PC-3 (cell line): ENCODE measurements at regions not wholly inside any gene's neighbourhood (a gene's known extent, or its start where the extent isn't known, plus 50 kb on each side); places are given as distances from the start of the nearest gene placed in this dataset.
"Not testable (repeated sequence)": the region's sequence is repeated elsewhere in the genome, so short reads cannot be mapped to it uniquely, and the experiment has no call there.

Source experiments
- ATAC-seq: fragments of 200-7000 bp; cut with Tn5 transposase; 2 replicates; pipeline ENCODE4 v1.9.1; 2020; ENCODE audit warnings: mild to moderate bottlenecking, moderate library complexity
- BruUV-seq: library from RNA; stranded (reverse); fragments of 400-500 nt; replicated peaks from 2 replicates; lab custom pipeline; 2021; lab: Mats Ljungman, UMichigan
- CTCF ChIA-PET: fragments of 300-600 bp; sonication (Branson Sonifier 250); formaldehyde crosslinking; loops from one replicate; lab custom pipeline; 2022; ENCODE audit warnings: antibody characterized with exemption; lab: Charles Lee
- POLR2A ChIA-PET: fragments of 300-600 bp; sonication (Branson Sonifier 250); formaldehyde crosslinking; loops from one replicate; lab custom pipeline; 2022; ENCODE audit warnings: antibody characterized with exemption; ENCODE audit not compliant: unreplicated experiment; lab: Charles Lee
- DNase-seq: peaks from one replicate; pipeline ENCODE4 v3.0.0-alpha.2; 2015
- H2AFZ ChIP-seq: fragments of 300-600 bp; sonication (generic); 2 replicates; pipeline ENCODE4 v1.6.0; 2016; ENCODE audit warnings: antibody characterized with exemption, low read length
- H3F3A ChIP-seq: fragments of 300-600 bp; sonication (generic); one replicate; pipeline ENCODE4 v1.6.0; 2017; ENCODE audit warnings: antibody characterized with exemption, low read length, control low read depth, mild to moderate bottlenecking; ENCODE audit not compliant: unreplicated experiment
- H3K27ac ChIP-seq: fragments of 300-600 bp; sonication (generic); 2 replicates; pipeline ENCODE4 v1.5.1; 2016; ENCODE audit warnings: mild to moderate bottlenecking, low read length
- H3K27me3 ChIP-seq: fragments of 300-600 bp; sonication (generic); 2 replicates; pipeline ENCODE4 v1.6.1; 2016; ENCODE audit warnings: low read length, mixed read lengths
- H3K36me3 ChIP-seq: fragments of 300-600 bp; sonication (generic); 2 replicates; pipeline ENCODE4 v1.6.1; 2016; ENCODE audit warnings: low read depth, mixed run types, low read length, mixed read lengths
- H3K4me1 ChIP-seq: fragments of 300-600 bp; sonication (generic); 2 replicates; pipeline ENCODE4 v1.5.1; 2016; ENCODE audit warnings: low read length; ENCODE audit not compliant: insufficient read depth
- H3K4me2 ChIP-seq: fragments of 300-600 bp; sonication (generic); 2 replicates; pipeline ENCODE4 v1.6.0; 2016; ENCODE audit warnings: low read length
- H3K4me3 ChIP-seq: fragments of 300-600 bp; sonication (generic); 2 replicates; pipeline ENCODE4 v1.5.1; 2016; ENCODE audit warnings: mild to moderate bottlenecking, low read length, mixed read lengths
- H3K79me2 ChIP-seq: fragments of 300-600 bp; sonication (generic); 2 replicates; pipeline ENCODE4 v1.6.1; 2017; ENCODE audit warnings: low read length, mixed read lengths
- H3K9ac ChIP-seq: fragments of 300-600 bp; sonication (generic); 2 replicates; pipeline ENCODE4 v1.6.0; 2016; ENCODE audit warnings: mild to moderate bottlenecking, low read length
- H3K9me2 ChIP-seq: fragments of 300-600 bp; sonication (generic); replicated peaks from 2 replicates; pipeline ENCODE4 v1.6.1; 2016; ENCODE audit warnings: mixed run types, low read length, mixed read lengths
- H3K9me3 ChIP-seq: fragments of 300-600 bp; sonication (generic); 2 replicates; pipeline ENCODE4 v1.6.1; 2016; ENCODE audit warnings: low read length, mixed read lengths
- H4K20me1 ChIP-seq: fragments of 300-600 bp; sonication (generic); 2 replicates; pipeline ENCODE4 v1.6.1; 2016; ENCODE audit warnings: low read length, mixed read lengths
- intact Hi-C: fragments of 100-400 bp; cut with micrococcal nuclease; formaldehyde crosslinking; loops from 2 replicates; pipeline ENCODE4 v1.9.0; 2023

DNA sequence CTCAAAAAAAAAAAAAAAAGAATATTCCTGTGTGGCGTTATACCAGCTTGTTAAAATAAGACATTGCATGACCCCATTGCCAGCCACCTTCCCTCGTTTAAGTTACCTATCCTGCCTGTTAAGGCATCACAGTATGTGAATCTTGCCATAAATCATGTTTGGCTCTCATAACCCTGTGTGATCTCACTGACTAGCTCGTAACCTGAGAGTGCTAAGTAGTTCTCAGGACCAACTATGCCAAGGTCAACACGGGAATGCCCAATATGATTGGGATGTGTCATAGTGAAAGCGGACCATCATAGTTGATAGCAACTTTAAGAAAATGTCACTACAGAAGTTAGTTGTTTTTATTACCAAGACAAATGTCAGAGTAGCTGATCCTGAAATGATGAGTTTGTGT lies 796.8 kb upstream of the CDH18 start:
- H3K9me3 ChIP-seq, H3K4me1 ChIP-seq, H3K9me2 ChIP-seq, intact Hi-C loops, H3K4me2 ChIP-seq, CTCF ChIA-PET, H3K9ac ChIP-seq, H3K27ac ChIP-seq, H3K36me3 ChIP-seq, H3K27me3 ChIP-seq, H2AFZ ChIP-seq, BruUV-seq, H3K4me3 ChIP-seq, H3F3A ChIP-seq, DNase-seq, H4K20me1 ChIP-seq, H3K79me2 ChIP-seq: not testable (repeated sequence)
- POLR2A ChIA-PET: interaction anchor here (0.6 kb wide), 1 partner anchor 161 kb away, joined by 4 read pairs; no protein-coding TSS in a partner anchor
- peak; percentile 89 for ATAC-seq

DNA sequence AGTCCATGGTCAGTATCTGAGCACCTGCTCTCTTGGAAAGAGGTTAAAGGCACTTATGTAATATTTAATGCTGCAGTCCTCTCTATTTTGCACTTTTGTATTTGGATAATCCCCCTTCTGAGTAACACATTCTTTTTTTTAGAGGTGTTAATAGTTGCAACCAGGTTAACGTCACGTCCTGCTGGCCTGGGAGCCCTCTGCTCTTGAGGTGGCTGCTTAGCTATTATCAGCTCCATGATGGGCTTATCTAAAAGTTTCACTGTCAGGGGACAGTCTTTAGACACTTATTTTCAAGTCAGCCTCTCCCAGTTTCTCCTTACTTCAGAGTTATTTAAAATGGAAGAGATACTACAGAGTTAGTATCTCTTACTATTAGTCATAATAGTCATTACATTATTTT lies 795.5 kb upstream of the CDH18 start:
- H3K36me3 ChIP-seq, H3K4me2 ChIP-seq, BruUV-seq, H3K27me3 ChIP-seq, H2AFZ ChIP-seq, POLR2A ChIA-PET, H3K27ac ChIP-seq, H3K4me3 ChIP-seq, H3K79me2 ChIP-seq, ATAC-seq, H3K9me3 ChIP-seq, CTCF ChIA-PET, H3F3A ChIP-seq, H3K9ac ChIP-seq, H3K9me2 ChIP-seq, intact Hi-C loops, H4K20me1 ChIP-seq, H3K4me1 ChIP-seq, DNase-seq: not testable (repeated sequence)

DNA sequence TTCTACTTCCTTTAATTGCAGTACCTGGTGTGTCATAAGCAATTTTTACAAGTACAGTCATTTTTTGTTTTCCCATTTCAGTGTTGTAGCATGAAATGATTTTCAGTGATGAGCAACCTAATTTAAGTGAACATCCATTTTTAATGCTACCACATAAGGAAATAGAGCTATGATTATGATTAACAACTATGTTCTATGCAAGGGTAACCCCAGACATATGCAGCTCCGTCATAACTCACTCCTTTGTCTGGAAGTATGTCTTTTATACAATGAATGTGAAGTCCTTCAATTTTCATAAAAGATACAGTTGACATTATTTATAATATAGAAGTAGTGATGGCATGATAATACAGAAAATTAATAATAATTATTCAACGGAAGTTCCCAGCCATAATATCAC lies 783.3 kb upstream of the CDH18 start:
- DNase-seq, H3K27ac ChIP-seq, H3K9me2 ChIP-seq, H3K36me3 ChIP-seq, CTCF ChIA-PET, H2AFZ ChIP-seq, H3K4me1 ChIP-seq, BruUV-seq, POLR2A ChIA-PET, H3K79me2 ChIP-seq, H3K9ac ChIP-seq, H3K4me3 ChIP-seq, intact Hi-C loops, H3K4me2 ChIP-seq, H4K20me1 ChIP-seq, H3K9me3 ChIP-seq, H3F3A ChIP-seq, H3K27me3 ChIP-seq: not testable (repeated sequence)
- ATAC-seq: peak; percentile 56

DNA sequence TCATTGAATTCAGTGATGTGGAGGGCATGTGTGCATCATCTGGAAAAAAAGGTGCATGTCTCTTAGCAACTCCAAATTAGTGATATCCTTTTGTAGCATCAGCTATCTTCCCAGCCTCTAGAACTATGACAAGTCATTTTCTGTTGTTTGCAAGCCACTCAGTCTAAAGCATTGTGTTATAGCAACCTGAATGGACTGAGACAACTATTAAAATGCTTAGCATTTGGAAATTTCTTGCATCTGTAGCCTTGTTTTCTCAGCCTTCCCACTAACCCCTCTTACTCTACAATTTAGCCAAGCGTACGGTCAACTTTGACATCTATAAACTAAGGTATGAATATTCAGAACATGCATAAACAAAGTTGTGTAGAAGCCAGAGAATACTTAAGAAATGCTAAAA lies 777.1 kb upstream of the CDH18 start:
- H3K79me2 ChIP-seq, BruUV-seq, intact Hi-C loops, POLR2A ChIA-PET, H3K4me2 ChIP-seq, H3K27me3 ChIP-seq, ATAC-seq, H3F3A ChIP-seq, H3K9ac ChIP-seq, H3K9me2 ChIP-seq, H2AFZ ChIP-seq, CTCF ChIA-PET, H3K9me3 ChIP-seq, DNase-seq, H3K27ac ChIP-seq, H3K4me1 ChIP-seq, H3K36me3 ChIP-seq, H3K4me3 ChIP-seq, H4K20me1 ChIP-seq: not testable (repeated sequence)

DNA sequence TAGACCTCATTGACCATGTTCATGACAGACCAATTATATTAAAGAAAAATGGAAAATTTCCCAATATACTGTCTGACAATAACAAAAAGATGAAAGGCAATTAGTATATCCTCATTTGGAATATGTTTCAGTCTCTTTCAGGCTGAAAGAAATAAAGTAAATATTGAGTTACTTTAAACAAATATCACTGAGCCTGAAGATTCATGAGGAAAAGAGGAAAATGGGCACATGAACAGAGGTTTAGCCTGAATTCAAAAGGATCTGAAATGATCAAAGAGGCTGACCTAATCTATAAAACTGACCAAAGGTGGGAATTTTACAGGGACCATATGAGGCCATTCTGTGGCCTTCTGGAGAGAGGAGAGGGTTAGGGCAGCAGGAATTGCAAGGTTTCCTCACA lies 771.5 kb upstream of the CDH18 start:
- H4K20me1 ChIP-seq, ATAC-seq, H3K4me1 ChIP-seq, H3K27me3 ChIP-seq, H3K4me2 ChIP-seq, H3K36me3 ChIP-seq, H3K9ac ChIP-seq, CTCF ChIA-PET, DNase-seq, H3K27ac ChIP-seq, H3K4me3 ChIP-seq, H3K9me3 ChIP-seq, H3F3A ChIP-seq, H3K79me2 ChIP-seq, H2AFZ ChIP-seq, BruUV-seq, POLR2A ChIA-PET, H3K9me2 ChIP-seq, intact Hi-C loops: not testable (repeated sequence)

DNA sequence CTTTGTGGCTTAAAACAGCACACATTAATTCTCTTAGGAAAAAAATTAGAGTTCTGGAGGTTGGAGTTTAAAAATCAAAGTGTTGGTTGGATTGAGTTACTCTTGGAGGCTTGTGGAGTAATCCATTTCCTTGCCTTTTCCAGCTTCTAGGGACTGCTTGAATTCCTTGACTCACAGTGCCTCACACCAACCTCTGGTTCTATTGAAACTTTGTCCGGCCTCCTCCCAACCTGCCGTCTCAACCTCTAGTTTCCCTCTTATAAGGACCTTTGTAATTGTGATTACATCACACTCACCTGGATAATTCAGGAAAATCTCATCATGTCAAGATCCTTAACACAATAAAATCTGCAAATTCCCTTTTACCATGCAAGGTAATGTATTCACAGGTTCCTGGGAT lies 764.2 kb upstream of the CDH18 start:
- H3K9ac ChIP-seq, H3K27ac ChIP-seq, CTCF ChIA-PET, H3K4me1 ChIP-seq, H3K27me3 ChIP-seq, POLR2A ChIA-PET, H3K79me2 ChIP-seq, DNase-seq, H4K20me1 ChIP-seq, H2AFZ ChIP-seq, ATAC-seq, H3K4me2 ChIP-seq, H3K4me3 ChIP-seq, H3K9me3 ChIP-seq, H3K9me2 ChIP-seq, H3F3A ChIP-seq, H3K36me3 ChIP-seq, intact Hi-C loops, BruUV-seq: not testable (repeated sequence)

DNA sequence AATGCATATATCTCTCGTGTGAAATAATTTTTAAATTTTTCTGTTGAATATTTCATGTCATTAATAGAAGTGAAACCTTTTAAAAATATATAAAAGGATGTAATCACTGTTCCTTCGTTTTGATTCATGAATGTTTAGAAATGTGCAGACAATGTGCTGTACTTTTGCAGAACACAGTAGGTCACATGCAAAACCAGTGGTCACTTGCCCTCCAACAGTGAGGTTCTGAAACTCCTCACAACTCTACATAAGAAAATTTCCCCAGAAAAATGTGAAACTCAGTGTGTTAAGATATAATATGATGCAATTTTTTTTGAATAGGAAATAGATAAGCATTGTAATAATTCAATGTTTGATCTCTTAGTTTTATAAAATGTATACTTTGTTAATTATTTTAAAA lies 747.7 kb upstream of the CDH18 start:
- H3K4me3 ChIP-seq, BruUV-seq, H3K9me2 ChIP-seq, H3K9me3 ChIP-seq, ATAC-seq, DNase-seq, POLR2A ChIA-PET, H3K36me3 ChIP-seq, H3K9ac ChIP-seq, H3K4me2 ChIP-seq, H4K20me1 ChIP-seq, H3K4me1 ChIP-seq, intact Hi-C loops, H3K79me2 ChIP-seq, H3K27me3 ChIP-seq, H3K27ac ChIP-seq, H2AFZ ChIP-seq, H3F3A ChIP-seq, CTCF ChIA-PET: not testable (repeated sequence)
